ENCODE measurements at regions not wholly inside any gene's neighbourhood (a gene's known extent, or its start where the extent isn't known, plus 50 kb on each side); places are given as distances from the start of the nearest gene placed in this dataset.

DNA sequence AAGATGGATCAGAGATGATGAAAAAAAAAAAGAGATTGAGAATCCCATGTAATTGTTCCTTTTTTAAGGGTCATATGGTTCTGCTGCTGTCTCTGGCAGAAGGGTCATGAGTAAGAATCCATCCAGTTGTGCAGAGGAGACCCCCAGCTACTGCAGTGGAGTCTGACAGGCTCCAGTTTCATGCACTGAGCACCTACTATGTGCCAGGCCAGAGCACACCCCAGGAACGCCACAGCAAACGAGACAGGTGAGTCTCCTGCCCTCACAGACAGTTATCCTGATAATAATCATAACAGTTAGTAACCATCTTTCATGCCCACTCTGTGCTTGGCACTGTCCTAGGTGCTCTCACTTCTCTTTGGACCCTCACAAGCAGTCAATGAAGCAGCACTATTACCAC, 420.0 kb downstream of the MATN1 start (continued):
- TF ChIP-seq, protein P1, sequence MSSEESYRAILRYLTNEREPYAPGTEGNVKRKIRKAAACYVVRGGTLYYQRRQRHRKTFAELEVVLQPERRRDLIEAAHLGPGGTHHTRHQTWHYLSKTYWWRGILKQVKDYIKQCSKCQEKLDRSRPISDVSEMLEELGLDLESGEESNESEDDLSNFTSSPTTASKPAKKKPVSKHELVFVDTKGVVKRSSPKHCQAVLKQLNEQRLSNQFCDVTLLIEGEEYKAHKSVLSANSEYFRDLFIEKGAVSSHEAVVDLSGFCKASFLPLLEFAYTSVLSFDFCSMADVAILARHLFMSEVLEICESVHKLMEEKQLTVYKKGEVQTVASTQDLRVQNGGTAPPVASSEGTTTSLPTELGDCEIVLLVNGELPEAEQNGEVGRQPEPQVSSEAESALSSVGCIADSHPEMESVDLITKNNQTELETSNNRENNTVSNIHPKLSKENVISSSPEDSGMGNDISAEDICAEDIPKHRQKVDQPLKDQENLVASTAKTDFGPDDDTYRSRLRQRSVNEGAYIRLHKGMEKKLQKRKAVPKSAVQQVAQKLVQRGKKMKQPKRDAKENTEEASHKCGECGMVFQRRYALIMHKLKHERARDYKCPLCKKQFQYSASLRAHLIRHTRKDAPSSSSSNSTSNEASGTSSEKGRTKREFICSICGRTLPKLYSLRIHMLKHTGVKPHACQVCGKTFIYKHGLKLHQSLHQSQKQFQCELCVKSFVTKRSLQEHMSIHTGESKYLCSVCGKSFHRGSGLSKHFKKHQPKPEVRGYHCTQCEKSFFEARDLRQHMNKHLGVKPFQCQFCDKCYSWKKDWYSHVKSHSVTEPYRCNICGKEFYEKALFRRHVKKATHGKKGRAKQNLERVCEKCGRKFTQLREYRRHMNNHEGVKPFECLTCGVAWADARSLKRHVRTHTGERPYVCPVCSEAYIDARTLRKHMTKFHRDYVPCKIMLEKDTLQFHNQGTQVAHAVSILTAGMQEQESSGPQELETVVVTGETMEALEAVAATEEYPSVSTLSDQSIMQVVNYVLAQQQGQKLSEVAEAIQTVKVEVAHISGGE (CRISPR knock-in tag; IDR thresholded peaks at IDR 0.05): no peak
- TF ChIP-seq IKZF1 (conservative IDR thresholded peaks at IDR 0.05): no peak

- Histone ChIP-seq H3K4me2 (ENCODE audit: control insufficient read depth, insufficient read depth) (no peak overlapping the region), H4K20me1 (ENCODE audit: control insufficient read depth, insufficient read depth) (no peaks in the 10 kb centered on the region), H2AFZ (ENCODE audit: control insufficient read depth, low read depth, low read length) (no peak overlapping the region), H3K9ac (ENCODE audit: control insufficient read depth, insufficient read depth, low read length) (no peak overlapping the region), H3K27me3 (replicated peaks in 1 of 2; ENCODE audit: control insufficient read depth in 2 of 2, insufficient read depth in 2 of 2, low read length in 1 of 2) (no peaks in the 10 kb centered on the region; a peak in 1 of 4 replicates), H3K9me3 (replicated peaks; ENCODE audit: control insufficient read depth, insufficient read depth, low read length) (no peaks in the 10 kb centered on the region), H3K4me1 (ENCODE audit: control insufficient read depth, insufficient read depth, low read length) (no peaks in the 10 kb centered on the region), H3K27ac (ENCODE audit: control insufficient read depth, insufficient read depth) (no peak overlapping the region), H3K4me3 (no peak overlapping the region), H3K79me2 (ENCODE audit: control insufficient read depth, insufficient read depth, low read length) (no peaks in the 10 kb centered on the region), H3K36me3 (ENCODE audit: control insufficient read depth in 2 of 2, insufficient read depth in 2 of 2, low read length in 1 of 2) (no peaks in the 10 kb centered on the region)
- intact Hi-C loops (cut with micrococcal nuclease; ENCODE audit: unreplicated experiment) (no loop called here), in situ Hi-C loops (cut with MboI) (no loop called here)
- FAIRE-seq (no peak), DNase-seq (ENCODE audit: low read depth, low spot score) (no peak), ATAC-seq (no peak)
- 21% methylated on average over 5 of the region's 5 CpGs for WGBS (ENCODE audit: insufficient coverage, insufficient replicate concordance, low lambda C conversion rate, missing lambda C conversion rate)
- TF ChIP-seq HDAC2 (IDR thresholded peaks at IDR 0.05) (no peak), NFIC (IDR thresholded peaks at IDR 0.05; ENCODE audit: low read depth, low read length) (no peak), KDM1A (IDR thresholded peaks at IDR 0.05; ENCODE audit: borderline replicate concordance) (no peak), MXI1 (IDR thresholded peaks at IDR 0.05; ENCODE audit: low read depth, low read length) (no peak)
- POLR2A ChIA-PET: no interaction called here
- CTCF ChIA-PET: no interaction called here
- SMC1A ChIA-PET (ENCODE audit: uncharacterized antibody, unreplicated experiment): no interaction called here
- RAD21 ChIA-PET (ENCODE audit: unreplicated experiment): no interaction called here
- BruUV-seq (replicated peaks): no TSS peak
Measured at GRCh38 chr1:30302858-30303257, 420.5 kb downstream of the MATN1 start.
